ENCODE measurements at regions not wholly inside any gene's neighbourhood (a gene's known extent, or its start where the extent isn't known, plus 50 kb on each side); places are given as distances from the start of the nearest gene placed in this dataset.

- no peak for TF ChIP-seq POLR2A (IDR thresholded peaks at IDR 0.05; ENCODE audit: low read depth, low read length)
- TF ChIP-seq TAF1 (IDR thresholded peaks at IDR 0.05; ENCODE audit: borderline replicate concordance, low read depth, low read length): no peak
Observed at GRCh38 chr10:83809001-83809400, 330.3 kb upstream of the GHITM start.
